ENCODE measurements at regions not wholly inside any gene's neighbourhood (a gene's known extent, or its start where the extent isn't known, plus 50 kb on each side); places are given as distances from the start of the nearest gene placed in this dataset.

- no peak for TF ChIP-seq CUX1 (CRISPR knock-in tag; IDR thresholded peaks at IDR 0.05)
- TF ChIP-seq MITF (IDR thresholded peaks at IDR 0.05) = no peak
- TF ChIP-seq ZNF707 (CRISPR knock-in tag; conservative IDR thresholded peaks at IDR 0.05) = no peak
- no peak for TF ChIP-seq ZNF280A (IDR thresholded peaks at IDR 0.05; ENCODE audit: low read depth, partially characterized antibody)
- TF ChIP-seq SMAD3 (CRISPR knock-in tag; conservative IDR thresholded peaks at IDR 0.05) = no peak
- TF ChIP-seq PPARD (CRISPR knock-in tag; IDR thresholded peaks at IDR 0.05) = no peak
Observed at GRCh38 chr6:134425513-134425912, 107.6 kb upstream of the SGK1 start (continued).
